ENCODE measurements at regions not wholly inside any gene's neighbourhood (a gene's known extent, or its start where the extent isn't known, plus 50 kb on each side); places are given as distances from the start of the nearest gene placed in this dataset.

DNA sequence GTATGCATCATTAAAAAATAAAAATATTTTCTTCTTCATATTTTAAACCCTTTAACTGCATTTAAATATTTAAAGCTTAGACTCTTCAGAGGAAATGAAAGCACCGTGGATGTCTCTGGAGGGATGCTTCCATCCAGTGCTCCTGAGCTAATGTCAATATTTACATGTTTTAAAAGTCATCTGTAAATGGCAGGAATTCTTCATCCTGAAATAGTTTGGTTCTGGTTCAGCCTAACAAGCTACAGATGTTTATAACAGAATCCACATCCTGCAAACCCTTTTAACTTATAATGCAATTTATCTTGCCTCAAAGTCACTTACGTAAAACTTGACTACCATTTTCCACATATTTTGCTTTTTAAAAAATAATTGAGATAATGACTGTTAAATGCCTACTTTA is 1207.3 kb downstream of the SLC16A7 start:
- no peak for DNase-seq

DNA sequence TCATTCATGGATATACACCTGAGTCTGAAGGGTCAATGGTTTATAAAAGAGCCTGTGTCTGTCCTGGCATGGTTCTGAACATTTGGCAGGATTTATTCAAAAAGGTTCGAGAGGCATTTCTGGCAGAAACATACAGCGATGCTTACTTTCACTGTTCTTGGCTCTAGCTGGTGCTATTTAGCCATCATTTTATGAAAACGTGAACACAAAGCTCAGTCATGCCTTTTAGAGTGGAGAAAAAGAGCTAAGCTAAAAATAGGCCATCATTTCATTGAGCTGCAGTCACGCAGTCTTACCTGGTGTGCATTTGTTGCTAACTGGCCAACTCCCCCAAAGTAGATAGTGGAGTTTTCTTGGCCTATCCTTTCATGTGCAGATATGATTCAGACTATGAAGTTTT is 1209.5 kb downstream of the SLC16A7 start:
- no peak for DNase-seq

DNA sequence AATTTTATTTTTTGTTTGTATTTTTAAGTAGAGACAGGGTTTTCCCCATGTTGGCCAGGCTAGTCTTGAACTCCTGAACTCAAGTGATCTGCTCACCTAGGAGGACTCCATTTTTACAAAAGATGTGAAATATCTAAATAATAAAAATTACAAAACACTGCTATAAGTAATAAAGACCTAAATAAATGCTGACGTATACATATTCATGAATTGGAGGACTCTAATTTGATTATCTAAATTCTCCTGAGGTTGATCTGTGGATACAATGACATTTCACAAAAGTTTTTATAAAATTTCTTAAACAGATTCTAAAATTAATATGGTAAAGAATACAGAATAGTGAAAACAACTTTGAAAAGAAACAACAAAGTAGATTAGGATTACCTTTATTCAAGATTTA is 1224.0 kb downstream of the SLC16A7 start:
- DNase-seq, result no peak

- DNase-seq, result no peak
Measured at GRCh38 chr12:60822580-60822979, 1226.8 kb downstream of the SLC16A7 start.

GRCh38 chr12:60830381-60830780 is 1234.6 kb downstream of the SLC16A7 start:
- DNase-seq, result no peak

GRCh38 chr12:60832290-60832689 is 1236.5 kb downstream of the SLC16A7 start:
- no peak for DNase-seq

DNA sequence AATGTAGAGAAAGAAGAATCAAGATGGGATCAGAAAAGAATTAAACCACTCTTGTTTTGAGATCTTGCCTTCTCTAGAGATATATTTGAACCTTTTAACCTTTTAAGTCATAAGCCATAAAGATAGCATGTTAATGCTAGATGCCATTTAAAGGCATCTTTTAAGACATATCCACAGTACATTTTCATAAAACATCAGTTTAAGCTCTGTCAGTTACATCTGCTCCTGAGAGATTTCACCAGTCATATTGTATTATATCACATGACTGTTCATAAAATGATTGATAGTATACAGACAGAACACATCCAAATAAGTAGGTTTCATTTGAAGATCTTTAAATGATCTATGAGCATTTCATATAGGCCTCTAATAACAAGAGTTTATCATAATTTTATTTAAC is 1238.5 kb downstream of the SLC16A7 start:
- DNase-seq, result no peak

GRCh38 chr12:60834806-60835205 is 1239.0 kb downstream of the SLC16A7 start:
- DNase-seq, result no peak

GRCh38 chr12:60836651-60837050 is 1240.8 kb downstream of the SLC16A7 start:
- DNase-seq, result no peak

DNA sequence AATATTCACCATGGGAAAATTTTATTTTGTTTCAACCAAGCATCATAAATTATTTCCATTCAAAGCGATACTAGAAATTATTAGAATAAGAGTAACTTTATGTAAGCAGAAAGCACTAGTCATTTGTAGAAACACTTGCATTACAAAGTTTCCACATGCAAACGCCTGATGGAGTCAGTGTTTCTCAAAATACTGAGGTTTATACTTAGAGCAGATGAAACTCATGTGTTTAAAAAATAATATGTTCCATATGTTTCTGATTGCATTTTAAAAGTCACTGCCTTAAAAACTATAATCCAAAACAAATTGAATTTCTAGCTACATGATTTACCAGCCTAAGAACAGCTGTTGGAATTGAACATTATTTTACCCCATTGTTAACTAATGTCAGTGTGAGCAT is 1246.4 kb downstream of the SLC16A7 start:
- no peak for DNase-seq

GRCh38 chr12:60844101-60844500 is 1248.3 kb downstream of the SLC16A7 start:
- no peak for DNase-seq

DNA sequence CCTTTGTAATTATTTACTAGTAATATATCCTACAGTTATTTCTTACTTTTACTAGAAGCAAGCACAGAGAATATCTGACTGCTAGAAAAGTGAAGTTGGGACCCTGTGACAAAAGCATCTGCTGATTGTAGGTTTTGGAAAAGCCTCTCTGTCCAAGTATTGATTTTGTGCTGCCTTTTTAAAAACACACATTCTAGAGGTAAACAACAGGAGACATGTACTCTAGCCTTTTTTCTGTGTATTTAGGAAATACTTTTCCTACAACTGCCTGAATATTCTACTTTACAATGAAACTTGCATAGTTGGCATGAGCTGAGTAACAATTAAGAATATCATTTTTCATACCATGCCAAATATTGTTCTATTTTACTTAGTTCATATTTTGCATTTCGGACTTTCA is 1249.0 kb downstream of the SLC16A7 start:
- no peak for DNase-seq

DNA sequence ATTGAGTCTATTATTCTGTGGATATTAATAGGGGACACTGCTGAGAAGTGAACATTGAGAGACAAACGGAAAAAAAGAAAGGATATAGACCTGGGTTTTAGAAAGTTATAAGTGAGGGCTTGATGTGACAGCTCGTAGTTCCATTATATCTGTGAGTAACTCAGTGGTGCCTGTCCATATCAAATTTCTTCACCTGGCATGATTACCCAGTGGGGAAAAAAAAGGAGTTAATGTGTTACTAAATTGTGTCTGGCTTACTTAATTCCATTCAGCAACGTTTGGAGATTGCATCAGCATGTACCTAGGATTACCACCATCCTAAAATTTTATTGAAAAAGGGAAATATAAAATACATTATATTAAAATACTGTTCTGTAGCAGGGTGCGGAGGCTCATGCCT is 1249.9 kb downstream of the SLC16A7 start:
- DNase-seq, result no peak

DNA sequence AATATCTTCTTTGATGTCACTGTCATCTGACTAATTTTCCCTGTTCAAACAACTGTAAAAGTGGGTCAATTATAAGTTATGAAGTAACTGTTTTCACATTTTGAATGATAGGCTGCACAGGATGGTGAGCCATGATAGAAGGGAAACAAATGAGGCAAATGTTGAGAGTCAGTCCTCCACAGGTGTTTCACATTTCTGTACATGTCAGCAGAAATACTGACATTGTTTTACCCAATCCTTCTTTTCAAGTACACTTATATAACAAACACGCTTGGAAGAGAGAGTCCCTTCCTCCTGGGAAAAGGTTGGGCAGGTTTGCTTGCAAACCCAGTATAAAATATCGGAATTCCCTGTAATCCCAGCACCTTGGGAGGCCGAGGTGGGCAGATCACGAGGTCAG is 1251.5 kb downstream of the SLC16A7 start:
- DNase-seq, result no peak

DNA sequence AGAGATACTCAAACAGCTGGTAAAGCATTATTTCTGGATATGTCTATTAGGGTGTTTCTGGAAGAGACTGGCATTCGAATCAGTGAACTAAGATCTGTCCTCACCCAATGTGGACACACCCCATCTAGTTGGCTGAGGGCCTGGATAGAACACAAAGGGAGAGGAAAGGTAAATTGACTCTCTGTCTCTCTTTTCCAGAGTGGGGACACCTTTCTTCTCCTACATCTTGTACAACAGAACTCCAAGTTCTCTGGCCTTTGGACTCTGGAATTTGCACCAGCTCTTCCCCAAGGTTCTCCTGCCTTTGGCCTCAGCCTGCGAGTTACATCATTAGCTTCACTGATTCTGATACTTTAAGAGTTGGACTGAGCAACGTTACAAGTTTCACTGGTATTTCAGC is 1253.9 kb downstream of the SLC16A7 start:
- no peak for DNase-seq

- no peak for DNase-seq
Measured at GRCh38 chr12:60853407-60853806, 1257.6 kb downstream of the SLC16A7 start.

DNA sequence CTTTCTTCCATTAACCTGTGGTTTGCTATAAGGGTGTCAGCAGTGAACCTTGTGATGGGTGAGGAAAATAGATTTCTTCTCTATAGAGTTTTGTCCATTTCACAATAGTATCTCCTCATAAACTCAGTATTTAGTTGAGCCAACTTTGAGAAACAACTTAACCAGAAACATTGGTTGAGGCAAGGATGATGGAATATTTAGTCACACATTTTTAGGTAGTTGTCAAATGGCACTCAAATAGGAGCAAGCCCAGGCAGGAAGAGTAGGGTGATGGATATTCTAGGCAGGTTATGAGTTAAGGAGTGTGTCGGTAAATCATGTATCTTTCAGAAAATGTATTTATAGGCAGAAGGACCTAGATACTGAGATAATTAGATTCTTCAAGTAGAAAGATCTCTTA is 1267.6 kb downstream of the SLC16A7 start:
- no peak for DNase-seq

DNA sequence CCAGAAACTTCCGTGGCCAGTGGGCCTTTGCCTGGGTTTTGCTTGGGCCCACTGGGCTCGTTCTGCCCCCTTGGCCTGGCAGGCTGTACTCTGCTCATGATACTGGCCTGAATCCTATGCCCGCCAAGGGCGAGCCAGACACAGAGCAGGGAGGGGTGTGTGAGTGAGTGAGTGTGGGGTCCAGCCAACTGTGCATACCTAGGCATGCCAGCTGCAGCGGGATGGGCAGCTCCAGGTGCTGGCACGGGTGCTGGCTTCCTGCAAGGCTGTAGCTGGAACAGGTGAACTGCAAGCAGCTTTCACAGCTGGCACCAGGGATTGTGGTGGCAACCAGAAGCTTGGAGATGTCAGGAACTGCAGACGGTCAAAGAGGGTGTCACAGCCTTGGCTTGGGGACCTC is 1276.4 kb downstream of the SLC16A7 start:
- DNase-seq, result no peak

DNA sequence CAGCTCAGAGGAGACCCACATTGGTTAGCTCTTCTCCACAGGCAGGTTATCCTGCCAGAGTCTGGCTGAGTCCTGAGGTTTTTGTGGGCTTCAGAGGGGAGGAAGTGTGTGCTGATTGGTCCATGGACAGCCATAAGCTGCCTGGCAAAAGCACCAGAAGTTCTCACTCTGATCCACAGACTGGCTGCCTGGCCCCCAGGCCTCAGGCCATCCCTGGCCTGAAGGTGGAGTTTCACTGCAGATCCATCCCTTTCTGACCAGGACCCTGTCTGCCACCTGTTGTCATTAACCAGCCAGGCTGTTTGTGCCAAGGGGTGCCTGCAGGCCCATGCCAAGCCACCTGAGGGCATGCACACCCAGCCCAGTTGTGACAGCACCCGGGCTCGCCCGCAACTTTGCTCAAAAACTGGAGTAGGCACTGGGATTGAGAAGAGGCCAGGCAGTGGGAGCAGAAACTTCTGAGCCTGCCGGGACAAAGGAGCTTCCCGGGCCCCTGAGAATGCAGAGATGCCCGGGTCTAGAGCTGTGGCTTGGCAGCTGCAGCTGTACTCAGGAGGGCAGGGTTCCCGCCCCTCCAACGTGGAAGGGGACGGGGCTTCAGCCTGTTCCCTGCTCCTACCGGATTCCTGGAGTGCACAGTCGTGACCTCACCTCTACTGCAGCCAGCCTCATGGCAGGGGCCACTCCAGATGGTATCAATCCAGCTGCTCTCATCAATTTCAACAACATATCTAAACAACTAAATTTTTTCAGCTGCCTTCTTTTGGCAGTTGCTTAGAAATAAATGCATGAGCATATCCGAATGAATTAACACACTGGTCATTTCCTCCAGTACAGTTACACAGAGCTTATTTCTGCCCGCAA is 1277.3 kb downstream of the SLC16A7 start:
- DNase-seq, result no peak

GRCh38 chr12:60874091-60874490 is 1278.3 kb downstream of the SLC16A7 start:
- no peak for DNase-seq

DNA sequence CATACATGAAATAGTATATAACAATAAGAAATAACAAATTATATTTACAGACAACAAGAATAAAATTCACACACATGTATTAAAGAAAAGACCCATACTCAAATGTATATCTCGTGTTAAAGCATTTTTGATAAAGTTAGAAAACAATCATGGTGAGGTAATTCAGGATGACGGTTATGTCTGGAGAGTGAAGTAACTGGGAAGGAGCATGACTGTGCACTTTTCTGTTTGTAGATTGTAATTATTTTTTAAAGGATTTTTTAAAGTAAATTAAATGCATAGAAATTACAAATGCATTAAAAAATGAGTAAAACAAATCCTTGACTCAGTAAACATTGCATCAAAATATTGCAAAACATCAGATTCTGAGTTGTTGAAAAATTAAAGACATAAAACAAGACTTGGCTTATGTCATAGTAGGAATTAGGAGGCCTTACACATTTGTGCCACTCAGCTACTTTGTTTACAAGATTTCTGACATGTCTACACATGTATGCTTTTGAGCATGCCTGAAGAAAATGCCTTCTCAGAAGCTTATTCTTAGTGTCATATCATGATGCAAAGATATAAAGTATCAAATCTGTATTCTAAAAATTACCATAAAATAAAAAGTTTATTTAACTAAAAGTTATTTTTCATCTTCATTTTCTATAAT is 1325.1 kb downstream of the SLC16A7 start:
- DNase-seq, result no peak

- DNase-seq, result no peak
Measured at GRCh38 chr12:60921541-60921940, 1325.7 kb downstream of the SLC16A7 start.

- no peak for DNase-seq
Measured at GRCh38 chr12:60926256-60926655, 1330.4 kb downstream of the SLC16A7 start.

DNA sequence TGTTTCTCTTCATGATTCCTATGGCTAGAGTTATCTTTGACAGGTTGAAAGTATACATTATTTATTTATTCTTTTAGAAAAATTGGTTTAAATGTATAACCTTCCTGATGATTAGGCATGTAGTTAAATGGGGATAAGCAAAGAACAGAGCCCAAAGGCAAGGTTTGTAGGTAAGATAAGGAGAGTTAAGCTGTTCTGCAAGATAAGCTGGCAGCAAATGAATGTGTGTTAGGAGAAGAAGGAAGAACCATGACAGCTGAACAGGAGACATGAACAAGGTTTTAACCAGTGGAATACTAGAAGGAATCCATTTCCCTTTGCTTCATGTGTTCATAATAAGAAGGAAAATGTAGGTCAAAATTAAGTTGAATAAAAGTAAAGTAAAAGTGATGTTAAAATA is 1330.1 kb upstream of the USP15 start:
- DNase-seq, result no peak
